ENCODE measurements at regions not wholly inside any gene's neighbourhood (a gene's known extent, or its start where the extent isn't known, plus 50 kb on each side); places are given as distances from the start of the nearest gene placed in this dataset.

- TF ChIP-seq POLR2AphosphoS5 (IDR thresholded peaks at IDR 0.05; ENCODE audit: low read depth, low read length) (no peak), POLR2A (IDR thresholded peaks at IDR 0.05; ENCODE audit: low read depth, low read length) (no peak), POU2F2 (IDR thresholded peaks at IDR 0.05; ENCODE audit: low read depth, low read length) (no peak), TAF1 (IDR thresholded peaks at IDR 0.05; ENCODE audit: low read depth, low read length) (no peak), SPI1 (IDR thresholded peaks at IDR 0.05; ENCODE audit: low read depth, low read length) (no peak), PAX5 (IDR thresholded peaks at IDR 0.05; ENCODE audit: insufficient read depth, low read length, severe bottlenecking) (no peak)
Observed at GRCh38 chr14:101114726-101115515, 211.4 kb upstream of the RTL1 start.
